ENCODE measurements at regions not wholly inside any gene's neighbourhood (a gene's known extent, or its start where the extent isn't known, plus 50 kb on each side); places are given as distances from the start of the nearest gene placed in this dataset.

- Mint-ChIP-seq H3K4me3 (no peak overlapping the region), H3K36me3 (ENCODE audit: low read depth) (no peaks in the 10 kb centered on the region), H3K27ac (no peak overlapping the region), H3K4me1 (ENCODE audit: low read depth) (peaks cover 15% of the 10 kb centered on the region; the same call in 1 of the 2 replicates), H3K9me3 (no peaks in the 10 kb centered on the region), H3K27me3 (ENCODE audit: insufficient read depth) (peaks cover 12% of the 10 kb centered on the region)
- DNase-seq = no peak
- TF ChIP-seq CTCF (IDR thresholded peaks at IDR 0.05) = no peak
Measured at GRCh38 chr3:36631549-36631948, 132.8 kb downstream of the DCLK3 start.

GRCh38 chr3:36615861-36616260, 148.5 kb downstream of the DCLK3 start:
- H3K4me3 Mint-ChIP-seq = no peak overlapping the region
- no peaks in the 10 kb centered on the region for H3K4me1 Mint-ChIP-seq (ENCODE audit: low read depth)
- no peaks in the 10 kb centered on the region for H3K36me3 Mint-ChIP-seq (ENCODE audit: low read depth)
- TF ChIP-seq CTCF (IDR thresholded peaks at IDR 0.05) = no peak
- H3K9me3 Mint-ChIP-seq = no peaks in the 10 kb centered on the region
- no peak overlapping the region for H3K27ac Mint-ChIP-seq
- DNase-seq = no peak
- peaks cover 1% of the 10 kb centered on the region for H3K27me3 Mint-ChIP-seq (ENCODE audit: insufficient read depth)

- DNase-seq = no peak
- Mint-ChIP-seq H3K9me3 (no peaks in the 10 kb centered on the region), H3K36me3 (ENCODE audit: low read depth) (no peaks in the 10 kb centered on the region), H3K4me1 (ENCODE audit: low read depth) (no peaks in the 10 kb centered on the region), H3K27ac (no peak overlapping the region), H3K27me3 (ENCODE audit: insufficient read depth) (no peaks in the 10 kb centered on the region; the same call in 1 of the 2 replicates), H3K4me3 (no peak overlapping the region)
- no peak for TF ChIP-seq CTCF (IDR thresholded peaks at IDR 0.05)
Measured at GRCh38 chr3:36606871-36607765, 157.2 kb downstream of the DCLK3 start.

GRCh38 chr3:36603423-36603822, 160.9 kb downstream of the DCLK3 start:
- Mint-ChIP-seq H3K9me3 (no peaks in the 10 kb centered on the region), H3K36me3 (ENCODE audit: low read depth) (no peaks in the 10 kb centered on the region), H3K27ac (no peak overlapping the region), H3K4me3 (no peak overlapping the region), H3K4me1 (ENCODE audit: low read depth) (no peaks in the 10 kb centered on the region), H3K27me3 (ENCODE audit: insufficient read depth) (peaks cover 3% of the 10 kb centered on the region; the same call in 1 of the 2 replicates)
- DNase-seq = no peak
- no peak for TF ChIP-seq CTCF (IDR thresholded peaks at IDR 0.05)

DNA sequence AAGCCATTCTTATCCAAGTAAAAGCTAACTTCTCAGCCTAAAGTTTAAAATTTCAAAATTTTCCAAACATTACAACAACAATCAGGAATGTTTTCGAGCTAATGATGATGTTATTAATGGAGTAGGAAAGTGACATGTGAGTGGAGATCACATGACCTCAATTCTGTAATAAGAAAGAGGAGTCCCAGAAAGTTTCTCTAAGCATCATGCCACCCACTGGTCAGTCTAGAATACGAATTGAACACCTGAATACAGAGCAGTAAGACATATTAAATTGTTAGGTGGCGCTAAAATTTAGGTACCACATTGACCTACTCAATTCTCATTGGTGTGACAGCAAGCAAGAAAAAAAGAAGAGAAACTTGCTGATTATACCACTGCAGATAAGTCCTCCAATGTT, 163.9 kb downstream of the DCLK3 start:
- Mint-ChIP-seq H3K4me1 (ENCODE audit: low read depth) (peaks cover 7% of the 10 kb centered on the region), H3K9me3 (no peaks in the 10 kb centered on the region), H3K36me3 (ENCODE audit: low read depth) (no peaks in the 10 kb centered on the region), H3K27ac (no peak overlapping the region), H3K27me3 (ENCODE audit: insufficient read depth) (peaks cover 3% of the 10 kb centered on the region; the same call in 1 of the 2 replicates), H3K4me3 (no peak overlapping the region)
- TF ChIP-seq CTCF (IDR thresholded peaks at IDR 0.05) = no peak
- no peak for DNase-seq

All from HFFc6 (cell line).